Calu3 (cell line): ENCODE measurements at regions not wholly inside any gene's neighbourhood (a gene's known extent, or its start where the extent isn't known, plus 50 kb on each side); places are given as distances from the start of the nearest gene placed in this dataset.

ENCODE experiments used
- BruUV-seq: library from RNA; stranded (reverse); fragments of 400-500 nt; replicated peaks from 2 replicates; lab custom pipeline; 2021; lab: Mats Ljungman, UMichigan
- CTCF ChIA-PET: fragments of 300-600 bp; sonication (Branson Sonifier 250); formaldehyde crosslinking; loops from one replicate; lab custom pipeline; 2022; ENCODE audit warnings: antibody characterized with exemption; lab: Charles Lee
- DNase-seq: peaks from one replicate; pipeline ENCODE4 v3.0.0; 2022
- H3K27ac Mint-ChIP-seq: one replicate; pipeline ENCODE4 v1.8.0; 2022; ENCODE audit warnings: mixed read lengths; ENCODE audit not compliant: unreplicated experiment
- H3K27me3 Mint-ChIP-seq: one replicate; pipeline ENCODE4 v1.8.0; 2022; ENCODE audit warnings: mixed read lengths; ENCODE audit not compliant: unreplicated experiment
- H3K36me3 Mint-ChIP-seq: one replicate; pipeline ENCODE4 v1.8.0; 2022; ENCODE audit warnings: mild to moderate bottlenecking, moderate library complexity, mixed read lengths; ENCODE audit not compliant: insufficient read depth, unreplicated experiment
- H3K4me1 Mint-ChIP-seq: one replicate; pipeline ENCODE4 v1.8.0; 2022; ENCODE audit warnings: mild to moderate bottlenecking, low read depth, mixed read lengths; ENCODE audit not compliant: unreplicated experiment
- H3K4me3 Mint-ChIP-seq: one replicate; pipeline ENCODE4 v1.8.0; 2022; ENCODE audit warnings: mild to moderate bottlenecking, low read depth, moderate library complexity, mixed read lengths; ENCODE audit not compliant: unreplicated experiment
- H3K9me3 Mint-ChIP-seq: one replicate; pipeline ENCODE4 v1.8.0; 2022; ENCODE audit warnings: low read depth, mixed read lengths; ENCODE audit not compliant: unreplicated experiment
- intact Hi-C: fragments of 100-400 bp; cut with micrococcal nuclease; formaldehyde crosslinking; loops from one replicate; pipeline ENCODE4 v1.10.0; 2022; ENCODE audit not compliant: unreplicated experiment
- TF ChIP-seq, protein P1 (sequence below): fragments of 200-600 bp; IDR thresholded peaks from one replicate; pipeline ENCODE4 v1.8.0; 2022; ENCODE audit warnings: antibody characterized with exemption; ENCODE audit not compliant: unreplicated experiment

- CTCF ChIA-PET: no interaction called here
- Mint-ChIP-seq H3K27me3 (no peaks in the 10 kb centered on the region), H3K27ac (no peak overlapping the region), H3K36me3 (no peaks in the 10 kb centered on the region), H3K4me3 (no peak overlapping the region), H3K4me1 (no peaks in the 10 kb centered on the region), H3K9me3 (no peaks in the 10 kb centered on the region)
- TF ChIP-seq, protein P1, sequence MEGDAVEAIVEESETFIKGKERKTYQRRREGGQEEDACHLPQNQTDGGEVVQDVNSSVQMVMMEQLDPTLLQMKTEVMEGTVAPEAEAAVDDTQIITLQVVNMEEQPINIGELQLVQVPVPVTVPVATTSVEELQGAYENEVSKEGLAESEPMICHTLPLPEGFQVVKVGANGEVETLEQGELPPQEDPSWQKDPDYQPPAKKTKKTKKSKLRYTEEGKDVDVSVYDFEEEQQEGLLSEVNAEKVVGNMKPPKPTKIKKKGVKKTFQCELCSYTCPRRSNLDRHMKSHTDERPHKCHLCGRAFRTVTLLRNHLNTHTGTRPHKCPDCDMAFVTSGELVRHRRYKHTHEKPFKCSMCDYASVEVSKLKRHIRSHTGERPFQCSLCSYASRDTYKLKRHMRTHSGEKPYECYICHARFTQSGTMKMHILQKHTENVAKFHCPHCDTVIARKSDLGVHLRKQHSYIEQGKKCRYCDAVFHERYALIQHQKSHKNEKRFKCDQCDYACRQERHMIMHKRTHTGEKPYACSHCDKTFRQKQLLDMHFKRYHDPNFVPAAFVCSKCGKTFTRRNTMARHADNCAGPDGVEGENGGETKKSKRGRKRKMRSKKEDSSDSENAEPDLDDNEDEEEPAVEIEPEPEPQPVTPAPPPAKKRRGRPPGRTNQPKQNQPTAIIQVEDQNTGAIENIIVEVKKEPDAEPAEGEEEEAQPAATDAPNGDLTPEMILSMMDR: no peak
- no TSS peak for BruUV-seq
- intact Hi-C loops: no loop called here
- DNase-seq: no peak
Observed at GRCh38 chr14:43900173-43900655, 606.9 kb downstream of the FSCB start.

GRCh38 chr14:43898687-43899086, 608.4 kb downstream of the FSCB start:
- H3K27me3 Mint-ChIP-seq: no peaks in the 10 kb centered on the region
- DNase-seq: no peak
- no peaks in the 10 kb centered on the region for H3K36me3 Mint-ChIP-seq
- no peak overlapping the region for H3K4me3 Mint-ChIP-seq
- H3K9me3 Mint-ChIP-seq: peaks cover 2% of the 10 kb centered on the region
- CTCF ChIA-PET: no interaction called here
- intact Hi-C loops: no loop called here
- H3K4me1 Mint-ChIP-seq: no peaks in the 10 kb centered on the region
- TF ChIP-seq, protein P1: no peak
- BruUV-seq: no TSS peak
- H3K27ac Mint-ChIP-seq: no peak overlapping the region

DNA sequence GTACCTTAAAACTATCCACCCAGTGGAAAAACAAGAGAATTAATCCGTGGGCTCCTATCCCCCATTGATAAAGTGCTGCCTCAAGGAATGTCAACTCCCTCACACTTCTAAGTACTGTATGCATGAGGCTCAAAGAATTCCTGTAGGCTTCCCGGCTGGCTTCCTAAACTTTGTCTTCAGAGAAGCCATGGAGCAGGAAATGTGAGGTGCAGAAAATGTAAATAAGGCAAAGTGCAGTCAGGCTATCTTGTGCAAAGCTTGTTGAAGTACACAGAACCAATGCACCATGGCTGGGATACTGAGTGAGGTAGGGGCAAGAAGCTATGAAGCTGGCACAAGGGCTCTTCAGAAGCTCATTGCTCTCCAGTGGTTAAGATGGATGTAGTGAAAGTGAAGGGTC, 611.0 kb downstream of the FSCB start:
- TF ChIP-seq, protein P1: no peak
- Mint-ChIP-seq H3K27me3 (no peaks in the 10 kb centered on the region), H3K4me1 (no peaks in the 10 kb centered on the region), H3K4me3 (no peak overlapping the region), H3K9me3 (peaks cover 6% of the 10 kb centered on the region), H3K27ac (no peak overlapping the region), H3K36me3 (no peaks in the 10 kb centered on the region)
- CTCF ChIA-PET: no interaction called here
- no TSS peak for BruUV-seq
- DNase-seq: no peak
- intact Hi-C loops: no loop called here

DNA sequence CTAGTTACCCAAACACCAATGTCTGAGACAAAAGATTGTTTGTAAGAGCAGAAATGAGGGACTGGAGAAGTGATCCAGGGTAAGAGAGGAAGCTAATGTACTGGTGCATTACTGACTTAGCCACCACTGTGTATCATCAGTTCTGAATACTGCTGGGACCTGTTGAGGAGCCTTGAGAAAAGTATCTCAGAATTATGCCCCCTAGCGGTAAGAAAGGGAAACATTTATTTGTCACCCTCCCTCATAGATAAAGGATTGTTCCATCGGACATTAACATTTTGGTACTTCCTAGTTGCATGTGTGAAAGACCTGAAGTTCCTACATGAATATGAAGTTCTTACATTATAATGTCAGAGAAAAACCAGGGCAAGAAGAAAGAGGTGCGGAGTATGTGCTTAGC, 612.5 kb downstream of the FSCB start:
- H3K36me3 Mint-ChIP-seq: no peaks in the 10 kb centered on the region
- DNase-seq: no peak
- peaks cover 6% of the 10 kb centered on the region for H3K9me3 Mint-ChIP-seq
- intact Hi-C loops: no loop called here
- H3K27ac Mint-ChIP-seq: no peak overlapping the region
- TF ChIP-seq, protein P1: no peak
- no peak overlapping the region for H3K4me3 Mint-ChIP-seq
- CTCF ChIA-PET: no interaction called here
- H3K27me3 Mint-ChIP-seq: no peaks in the 10 kb centered on the region
- H3K4me1 Mint-ChIP-seq: no peaks in the 10 kb centered on the region
- no TSS peak for BruUV-seq
